Stimulated activated naive CD4-positive, alpha-beta T cell treated with Interleukin-2 at 50 U/mL for 16 hours (primary cell): ENCODE measurements at regions not wholly inside any gene's neighbourhood (a gene's known extent, or its start where the extent isn't known, plus 50 kb on each side); places are given as distances from the start of the nearest gene placed in this dataset.

Experiments
- DNase-seq: peaks from one replicate; lab custom pipeline; 2025; lab: John Stamatoyannopoulos, UW

DNA sequence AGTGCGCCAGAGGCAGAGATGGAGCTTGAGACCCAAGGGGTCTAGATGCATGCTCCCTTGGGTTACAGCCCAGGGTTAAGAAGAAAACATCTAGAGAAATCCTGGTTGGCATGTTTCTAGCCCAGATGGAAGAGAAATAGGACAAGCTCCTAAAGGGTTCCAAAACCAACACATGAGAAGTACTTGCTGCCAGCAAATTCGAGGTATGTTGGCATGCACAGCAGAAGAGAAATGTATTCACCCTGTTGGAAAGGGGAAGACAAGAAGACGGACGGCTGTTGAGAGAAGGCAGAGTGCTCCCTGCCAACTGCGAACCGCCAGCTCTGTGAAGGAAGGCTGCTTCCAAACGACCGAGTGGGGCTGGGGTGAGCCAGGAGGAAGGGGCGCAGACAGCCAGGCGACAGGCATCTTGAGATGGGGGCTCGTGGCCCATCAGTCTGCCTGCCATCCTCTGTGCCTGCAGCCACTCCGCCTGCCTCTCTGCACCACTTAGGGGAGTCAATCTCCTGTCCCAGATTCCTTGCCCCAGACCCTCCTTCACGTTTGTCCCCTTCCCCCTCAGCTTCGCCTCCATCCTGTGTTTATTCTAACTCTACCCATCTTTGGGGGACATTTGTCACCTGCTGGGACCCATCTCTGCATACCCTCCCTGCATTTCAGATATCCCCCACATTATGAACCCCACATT lies 249.2 kb downstream of the CDC5L start:
- no peak for DNase-seq

DNA sequence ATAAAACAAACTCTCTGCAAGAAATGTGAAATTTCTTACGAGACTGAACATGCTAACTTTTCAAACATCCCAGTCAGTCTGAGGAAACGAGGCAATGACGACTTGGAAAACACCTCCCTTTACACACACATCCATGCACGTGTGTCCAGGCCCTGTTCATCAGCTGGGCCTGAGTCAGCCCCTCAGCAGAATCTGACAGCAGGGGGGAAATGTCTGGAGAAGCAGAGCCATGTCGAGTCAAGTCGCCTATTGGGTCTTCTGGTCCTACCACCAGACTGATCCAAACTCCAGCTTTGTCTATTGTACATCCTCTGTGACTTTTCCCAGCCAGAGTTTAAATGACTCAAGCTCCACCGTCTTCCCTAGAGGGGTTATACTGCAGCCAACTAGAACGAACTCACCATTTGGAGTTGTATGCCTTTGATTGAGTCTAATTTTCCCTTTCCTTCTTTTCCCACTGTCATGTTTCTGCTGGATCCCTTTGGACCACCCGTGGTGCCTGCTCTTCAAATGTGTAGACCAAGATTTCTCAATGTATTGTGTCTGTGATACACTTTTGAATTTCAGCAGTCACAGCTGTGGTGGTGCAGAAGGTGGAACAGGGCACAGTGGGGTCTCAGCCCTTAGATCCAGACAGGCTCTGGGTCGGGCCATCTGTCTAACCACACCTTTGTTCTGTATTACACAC lies 254.0 kb downstream of the CDC5L start:
- DNase-seq, result no peak

DNA sequence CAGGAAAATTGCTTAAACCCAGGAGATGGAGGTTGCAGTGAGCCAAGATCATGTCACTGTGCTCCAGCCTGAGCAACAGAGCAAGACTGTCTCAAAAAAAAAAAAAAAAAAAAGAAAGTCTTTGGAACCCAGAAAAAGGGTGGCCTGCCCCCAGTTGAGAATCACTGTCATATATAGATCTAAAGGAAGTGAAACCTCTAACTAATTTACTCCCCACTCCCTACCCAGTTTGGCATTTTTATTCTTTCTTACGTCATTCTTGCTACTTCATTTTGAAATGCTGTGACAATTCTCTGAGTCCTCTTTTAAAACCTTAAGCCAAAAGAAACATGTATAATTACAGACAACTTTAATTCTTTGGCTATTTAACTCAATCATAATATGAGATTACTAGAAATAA lies 254.8 kb downstream of the CDC5L start:
- no peak for DNase-seq

DNA sequence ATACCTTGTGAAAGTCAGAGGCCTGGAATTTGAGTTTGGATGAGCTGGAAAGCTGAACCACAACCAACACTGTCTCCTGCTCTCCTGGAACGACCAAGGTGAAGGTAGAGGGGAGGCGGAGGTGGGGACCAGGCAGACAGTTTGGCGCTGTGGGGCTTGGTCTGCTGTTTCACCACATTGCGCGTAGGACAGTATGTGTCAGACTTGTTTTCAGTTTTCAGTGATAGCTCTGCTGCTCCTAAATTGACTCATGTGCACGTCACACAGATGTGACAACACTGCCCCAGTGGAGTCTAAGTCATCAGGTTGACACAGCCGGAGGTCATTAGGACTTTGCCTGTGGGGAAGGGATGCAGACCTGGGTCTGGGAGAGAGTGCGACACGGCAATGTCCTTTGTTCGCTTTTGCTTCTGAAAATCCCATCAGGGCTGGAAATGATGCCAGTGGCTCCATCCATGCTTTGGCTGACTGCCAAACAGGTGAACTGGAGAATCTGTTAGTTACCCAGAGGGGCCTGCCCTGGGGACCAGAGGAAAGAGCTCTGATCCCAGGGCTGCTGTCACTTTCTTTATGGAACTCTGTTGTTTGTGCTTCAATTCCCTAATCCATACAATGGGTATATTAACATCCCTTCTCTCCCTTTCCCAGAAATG lies 255.5 kb downstream of the CDC5L start:
- DNase-seq, result peak; percentile 67

DNA sequence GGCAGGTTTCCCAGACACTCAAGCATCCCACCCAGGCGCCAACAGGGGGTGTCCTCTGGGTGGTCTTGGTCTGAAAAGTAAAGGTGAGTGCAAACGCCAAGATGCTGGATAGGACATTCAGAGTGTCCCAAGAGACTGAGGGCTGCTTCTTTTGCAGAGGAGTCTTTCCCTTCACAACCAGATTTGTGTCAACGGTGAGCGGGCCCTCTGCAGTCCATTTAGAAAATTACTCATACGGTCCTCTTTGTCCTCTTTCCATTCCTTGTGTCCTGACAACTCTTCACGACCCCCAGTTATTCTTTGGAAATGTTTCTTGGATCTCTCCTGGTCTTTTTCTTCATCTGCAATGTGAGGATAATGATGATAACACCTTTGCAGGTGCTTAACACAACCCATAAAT lies 257.8 kb downstream of the CDC5L start:
- DNase-seq, result no peak

DNA sequence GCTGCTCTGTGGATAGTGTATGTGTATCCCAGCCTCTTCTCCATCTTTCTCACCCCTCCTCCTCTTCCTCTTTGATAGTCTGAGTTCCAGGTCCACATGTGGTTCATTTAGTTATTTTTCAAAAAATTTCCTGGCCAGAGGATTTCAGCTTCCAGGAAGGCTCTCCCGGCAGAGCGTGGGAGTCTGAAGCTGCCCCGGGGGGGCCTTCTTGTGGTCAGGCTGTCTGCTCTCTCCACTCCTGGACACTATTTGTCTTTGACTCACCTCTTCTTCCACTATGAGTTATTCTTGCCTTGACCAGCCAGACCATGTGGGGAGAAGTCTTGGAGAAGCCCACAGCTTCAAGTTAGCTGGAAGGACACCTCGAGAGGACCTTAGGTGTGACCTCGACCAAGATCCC lies 258.8 kb downstream of the CDC5L start:
- DNase-seq, result no peak

DNA sequence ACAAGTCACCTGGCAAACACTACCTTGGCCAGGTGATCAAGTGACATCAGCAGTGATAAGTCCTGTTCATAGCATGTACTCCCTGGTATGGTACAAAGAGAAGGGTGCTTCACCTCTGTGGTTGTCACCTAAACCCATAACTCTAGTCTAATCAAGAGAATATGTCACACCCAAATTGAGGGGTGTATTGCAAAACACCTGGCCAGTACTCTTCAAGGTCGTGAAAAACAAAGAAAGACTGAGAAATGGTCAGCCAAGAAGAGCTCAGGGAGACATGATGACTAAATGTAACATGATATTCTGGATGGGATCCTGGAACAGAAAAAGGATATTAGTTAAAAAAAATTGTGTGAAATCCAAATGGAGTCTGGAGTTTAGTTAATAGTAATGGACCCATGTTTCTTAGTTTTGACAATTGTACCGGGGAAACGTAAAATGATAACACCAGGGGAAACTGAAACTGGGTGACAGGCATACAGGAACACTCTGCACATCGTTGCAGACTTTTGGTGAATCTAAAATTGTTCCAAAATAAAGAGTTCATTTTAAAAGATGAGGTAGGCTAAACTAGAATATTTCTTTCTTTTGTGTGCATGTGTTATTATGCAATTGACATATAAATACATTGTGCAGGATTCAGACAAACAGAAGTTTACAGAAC lies 262.0 kb downstream of the CDC5L start:
- no peak for DNase-seq

DNA sequence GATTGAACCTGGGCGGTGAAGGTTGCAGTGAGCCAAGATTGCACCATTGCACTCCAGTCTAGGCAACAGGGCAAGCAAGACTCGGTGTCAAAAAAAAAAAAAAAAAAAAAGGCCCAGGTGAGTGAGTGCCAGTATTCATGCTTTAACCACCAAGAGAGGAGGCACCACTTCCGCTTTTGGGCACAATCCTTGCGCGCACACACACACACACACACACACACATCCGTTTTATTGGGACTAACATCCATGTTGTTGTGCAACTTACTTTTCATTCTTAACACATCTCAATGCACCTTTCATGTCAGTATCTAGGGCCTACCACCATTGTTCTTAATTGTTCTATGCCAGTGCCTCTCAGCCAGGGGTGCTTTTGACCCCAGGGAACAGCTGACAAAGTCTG lies 263.0 kb downstream of the CDC5L start:
- DNase-seq, result no peak

DNA sequence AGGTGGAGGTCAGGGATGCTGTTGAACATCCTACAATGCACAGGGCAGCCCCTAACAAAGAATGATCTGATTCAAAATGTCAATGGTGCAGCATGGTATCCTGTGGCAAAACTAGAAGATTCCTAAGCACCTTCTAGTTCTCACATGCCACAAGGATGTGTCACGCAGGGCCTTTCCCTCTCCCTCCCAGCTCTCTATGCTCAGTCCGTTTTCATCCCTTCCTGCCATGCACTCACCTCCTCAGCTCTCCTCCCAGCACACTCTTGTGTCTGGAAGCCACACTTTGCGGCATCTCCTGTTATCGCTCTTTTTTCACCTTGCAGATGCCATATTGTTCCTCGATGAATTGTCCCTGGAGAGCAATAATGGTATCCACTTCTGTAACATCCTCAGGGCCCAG lies 263.4 kb downstream of the CDC5L start:
- DNase-seq, result no peak

DNA sequence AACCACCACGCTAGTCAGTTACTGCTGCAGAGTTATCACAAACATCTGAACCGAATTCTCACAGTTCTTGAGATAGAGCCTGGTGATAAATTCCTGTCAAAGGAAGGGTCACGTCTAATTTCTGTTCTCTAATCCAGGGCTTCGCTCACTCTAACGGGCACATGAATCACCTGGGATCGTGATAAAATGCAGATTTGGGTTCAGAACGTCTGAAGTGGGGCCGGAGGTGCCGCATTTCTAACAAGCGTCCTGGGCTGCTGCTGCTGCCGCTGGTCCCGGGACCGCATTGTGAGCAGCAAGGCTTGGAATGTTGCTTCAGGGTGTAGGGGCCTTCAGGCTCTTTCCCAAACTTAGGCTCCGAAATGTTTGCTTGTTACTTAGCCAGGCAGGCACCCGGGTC lies 264.1 kb downstream of the CDC5L start:
- DNase-seq, result no peak

DNA sequence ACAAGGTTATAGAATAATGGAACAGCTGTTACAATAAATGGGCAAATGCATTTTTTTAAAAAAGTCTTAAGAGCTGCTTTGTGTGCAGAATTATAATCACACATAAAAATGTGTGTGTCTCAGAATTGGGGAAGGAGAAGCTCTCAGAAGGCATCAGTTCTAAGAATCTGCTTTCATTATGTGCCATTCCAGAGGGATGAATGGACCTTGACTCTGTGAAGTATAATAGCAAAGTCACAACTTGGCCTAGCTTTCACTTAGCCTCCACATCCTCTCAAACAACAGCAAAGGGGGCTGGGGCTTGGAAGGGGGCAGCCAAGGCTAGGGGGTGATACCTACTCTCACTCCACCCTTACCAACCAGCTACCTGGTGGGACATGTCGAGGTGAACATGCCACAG lies 265.0 kb downstream of the CDC5L start:
- DNase-seq, result no peak

DNA sequence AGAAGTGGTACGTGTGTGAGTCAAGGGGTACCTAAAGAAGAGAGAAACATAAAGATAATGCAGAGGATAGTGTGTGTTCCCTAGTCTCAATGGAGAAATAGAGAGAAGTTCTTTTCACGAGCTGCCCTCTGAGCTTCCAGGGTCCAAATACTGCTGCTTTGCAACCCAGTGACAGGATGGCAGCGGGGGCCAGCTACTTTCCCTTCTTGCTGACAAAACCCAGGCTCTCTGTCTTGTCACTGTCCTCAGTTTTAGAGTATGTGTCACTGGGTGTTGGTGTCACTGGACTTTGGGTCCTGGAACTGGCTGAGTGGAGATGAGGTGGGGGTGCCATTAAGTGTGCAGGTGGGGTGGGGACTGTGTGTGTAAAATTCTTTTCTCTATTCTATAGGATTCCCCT lies 265.6 kb downstream of the CDC5L start:
- DNase-seq, result no peak

DNA sequence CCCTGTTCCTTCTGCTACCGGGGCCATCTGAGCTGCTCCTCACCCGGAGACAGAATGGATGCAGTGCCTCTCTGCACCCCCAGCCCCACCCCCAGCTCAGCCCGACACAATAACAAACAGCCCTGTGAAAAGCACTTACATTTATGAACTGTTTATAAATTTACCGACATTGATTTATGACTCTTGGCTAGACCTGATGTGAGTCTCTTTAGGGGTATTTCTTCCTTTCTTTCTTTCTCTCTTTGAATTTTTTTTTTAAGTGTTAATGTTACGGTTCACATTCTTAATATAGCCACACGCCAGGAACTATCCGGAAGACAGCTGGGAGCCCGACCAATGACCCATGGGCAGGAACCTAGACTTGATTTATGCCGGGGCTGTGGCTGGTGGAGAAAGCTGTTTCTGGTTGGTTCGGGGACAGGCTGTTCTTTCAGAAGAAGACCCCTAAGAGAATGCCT lies 266.3 kb downstream of the CDC5L start:
- DNase-seq, result no peak

DNA sequence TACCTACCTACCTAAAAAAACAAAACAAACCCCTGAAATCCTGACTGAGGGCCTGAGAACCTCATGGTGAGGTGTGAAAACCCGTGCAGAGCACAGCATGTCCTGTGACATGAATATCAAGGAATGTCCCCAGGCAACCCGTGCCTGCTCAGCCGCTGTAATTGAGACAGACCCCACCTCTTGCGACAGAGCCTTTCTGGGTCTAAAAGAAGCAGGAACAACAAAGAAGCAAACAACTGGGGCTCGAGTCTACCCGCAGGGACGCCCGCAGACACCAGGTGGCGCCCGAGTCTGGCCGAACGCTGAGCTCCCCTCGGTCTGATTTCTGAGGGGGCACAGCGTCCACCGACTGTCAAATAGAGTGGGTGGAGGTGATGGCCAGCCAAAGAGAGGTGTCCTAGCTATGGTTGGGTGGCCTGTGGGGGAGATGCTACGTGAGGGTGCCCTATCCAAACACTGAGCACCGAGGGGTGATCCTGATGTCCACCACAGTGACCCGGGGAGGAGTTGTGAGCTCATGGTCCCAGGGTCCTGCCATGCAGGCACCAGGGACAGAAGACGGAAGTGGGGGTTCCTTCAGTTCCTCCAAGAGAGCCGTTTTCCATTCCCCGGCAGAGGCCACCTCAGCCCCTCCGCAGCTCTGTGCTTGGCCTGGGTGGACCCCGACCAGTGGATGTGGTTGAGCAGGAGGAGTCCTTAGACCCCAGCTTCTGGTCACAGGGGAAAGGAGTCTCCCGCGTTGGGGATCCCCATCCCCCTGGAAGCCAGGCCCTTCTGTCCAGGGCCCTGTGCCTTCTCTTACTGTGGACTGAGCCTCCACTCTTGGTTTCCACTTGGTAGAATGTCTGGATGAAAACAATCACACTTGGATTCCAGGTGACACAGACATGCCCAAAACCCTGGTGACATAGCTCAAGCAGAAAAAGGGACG lies 268.2 kb downstream of the CDC5L start:
- peak; percentile 69 for DNase-seq

DNA sequence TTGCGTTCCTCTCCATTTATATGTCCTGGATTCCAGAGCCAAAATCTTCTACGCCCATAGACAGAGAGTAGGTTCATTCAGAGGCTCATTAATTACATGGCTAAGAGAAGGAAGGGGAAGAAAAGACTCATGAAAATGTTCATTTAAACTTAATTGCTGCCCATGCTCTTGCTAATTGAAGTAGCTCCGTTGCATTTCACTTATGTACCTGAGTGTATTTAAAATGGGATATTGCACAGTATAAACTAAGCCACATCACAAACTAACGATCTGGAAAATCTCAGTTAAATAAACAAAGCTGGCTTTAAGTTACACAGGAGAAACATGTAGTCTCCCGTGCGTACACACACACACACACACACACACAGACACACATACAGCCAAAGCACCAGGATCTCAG lies 269.2 kb downstream of the CDC5L start:
- no peak for DNase-seq

DNA sequence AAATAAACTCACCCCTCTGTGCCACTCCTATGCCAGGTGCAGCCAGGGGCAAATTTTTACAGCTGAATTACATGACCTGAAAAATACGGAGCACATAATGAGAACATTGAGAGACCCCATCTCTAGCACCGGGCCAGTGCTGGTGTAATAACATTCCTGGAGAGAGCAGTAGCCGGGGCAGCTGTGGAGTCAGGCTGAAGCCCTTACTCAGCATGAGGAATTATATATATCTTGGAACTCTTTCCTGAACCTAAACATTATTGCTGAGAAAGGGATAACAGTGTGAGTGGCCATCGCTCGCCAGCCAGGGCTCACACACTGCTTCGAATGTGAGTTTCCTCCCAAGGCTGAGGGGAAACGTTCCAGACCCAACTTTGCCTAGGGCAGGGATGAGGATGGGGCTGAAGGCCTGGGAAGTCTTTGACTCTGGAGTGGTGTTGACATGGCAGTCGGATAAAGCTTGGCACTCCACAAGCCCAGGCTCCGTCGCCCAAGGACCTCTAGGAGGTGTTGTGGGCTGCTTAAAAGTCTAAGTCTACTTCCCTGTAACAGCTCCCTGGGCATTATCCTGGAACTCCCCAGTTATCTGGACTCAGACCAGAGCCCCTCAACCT lies 269.8 kb downstream of the CDC5L start:
- DNase-seq, result no peak

DNA sequence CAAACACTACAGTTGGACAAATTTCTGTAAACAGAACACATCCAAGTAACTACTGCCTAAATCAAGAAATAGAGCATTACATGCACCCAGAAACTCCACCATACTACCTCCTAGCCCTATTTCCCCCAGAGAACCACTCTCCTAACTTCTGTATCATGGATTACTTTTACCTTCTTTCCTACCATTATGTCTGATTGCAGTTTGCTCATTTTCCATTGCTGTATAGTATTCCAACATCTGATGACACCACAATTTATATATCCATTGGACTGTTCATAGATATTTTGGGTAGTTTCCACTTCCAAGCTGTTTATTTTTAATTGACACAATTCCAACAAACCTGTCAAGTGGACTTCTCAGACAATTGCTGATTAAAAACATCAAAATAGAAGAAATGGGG lies 271.1 kb downstream of the CDC5L start:
- DNase-seq, result no peak

DNA sequence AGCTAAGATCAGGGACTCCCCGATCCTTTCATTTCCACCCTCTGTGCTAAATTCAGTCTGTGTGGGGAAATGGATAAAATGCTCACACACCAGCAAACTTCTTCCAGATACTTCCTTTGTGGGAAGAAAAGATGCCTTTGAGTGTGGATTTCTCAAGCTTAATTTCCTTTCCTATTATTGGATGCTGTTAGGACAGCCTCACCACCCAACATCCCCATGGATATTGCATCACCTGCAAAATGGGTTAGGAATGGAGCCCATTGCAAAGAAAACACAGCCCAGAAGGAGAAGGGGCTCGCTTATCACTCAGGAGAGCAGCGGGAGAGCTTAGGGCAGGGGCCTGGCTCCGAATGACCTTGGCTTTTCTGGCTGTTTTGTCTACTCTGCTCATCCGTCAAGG lies 272.2 kb downstream of the CDC5L start:
- DNase-seq, result no peak

DNA sequence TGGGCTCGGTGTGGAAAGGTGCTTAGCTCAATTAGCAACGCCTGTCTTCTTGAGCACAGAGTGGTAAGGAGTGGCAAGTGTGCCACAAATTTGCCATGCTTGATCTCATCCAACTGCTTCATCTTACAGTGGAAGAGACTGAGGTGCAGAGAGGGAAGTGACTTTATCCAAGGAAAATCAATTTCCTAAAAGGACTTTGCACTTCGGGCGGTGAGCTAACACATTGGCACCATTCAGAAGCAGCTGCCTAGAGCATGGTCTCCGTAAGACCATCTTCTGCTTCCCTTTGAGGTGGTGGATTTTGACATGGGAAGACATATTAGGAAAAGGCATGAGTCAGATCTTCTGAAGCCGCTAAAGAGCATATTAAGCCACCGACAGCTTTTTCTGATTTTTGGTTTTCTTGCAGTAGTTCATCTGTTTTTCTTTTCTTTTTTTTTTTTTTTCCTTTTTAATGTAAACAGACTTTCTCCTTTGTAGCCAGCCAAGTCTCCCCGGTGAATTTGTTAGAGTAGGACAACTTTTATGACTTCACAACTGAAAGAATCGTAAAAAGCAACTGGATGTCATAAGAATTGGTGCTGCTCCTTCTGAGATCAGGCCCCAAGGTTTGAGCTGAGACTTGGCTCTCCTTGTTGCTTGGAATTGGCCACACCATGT lies 273.2 kb downstream of the CDC5L start:
- no peak for DNase-seq

DNA sequence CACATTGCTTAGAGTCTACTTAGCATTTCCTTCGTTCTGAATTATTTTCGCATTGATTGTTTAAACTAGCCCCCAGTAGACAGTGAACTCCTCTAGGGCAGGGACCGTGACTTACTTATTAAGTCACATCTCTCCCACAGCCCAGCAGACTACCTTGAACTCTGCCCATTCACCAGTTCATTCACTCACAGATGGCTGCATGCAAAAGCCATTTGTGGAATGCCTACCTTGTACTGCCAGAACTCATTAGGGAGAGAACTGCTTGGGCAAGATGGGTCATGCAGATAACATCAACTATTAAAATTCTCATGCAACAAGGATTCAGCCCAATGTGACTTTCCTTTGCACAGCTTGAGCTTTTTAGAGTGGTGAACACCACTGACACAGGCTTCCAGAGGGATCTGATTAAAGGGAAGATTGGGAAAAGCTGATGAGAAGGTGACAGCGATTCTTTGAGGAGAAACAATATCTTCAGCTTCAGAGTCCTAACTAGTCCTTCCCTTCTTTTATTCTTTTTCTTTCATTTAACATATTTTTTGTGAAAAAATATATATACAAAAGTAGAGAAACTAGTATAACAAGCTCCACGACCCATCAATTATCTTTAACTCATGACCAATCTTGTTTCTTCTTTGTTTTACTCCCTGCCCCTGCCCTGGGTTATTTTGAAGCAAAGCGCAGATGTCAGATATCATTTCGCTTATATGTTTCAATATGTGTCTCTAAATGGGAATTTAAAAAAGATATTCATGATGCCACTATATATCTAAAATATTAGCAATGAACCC lies 273.9 kb downstream of the CDC5L start:
- no peak for DNase-seq
